HG03064 (cell line): ENCODE measurements at regions not wholly inside any gene's neighbourhood (a gene's known extent, or its start where the extent isn't known, plus 50 kb on each side); places are given as distances from the start of the nearest gene placed in this dataset.

Source experiments
- ATAC-seq: cut with Tn5 transposase; IDR thresholded peaks from one replicate; pipeline ENCODE4 v1.9.1; 2021; ENCODE audit warnings: low read depth; ENCODE audit not compliant: unreplicated experiment

- no peak for ATAC-seq
Measured at GRCh38 chr12:127411166-127411915, 855.6 kb upstream of the TMEM132C start.

GRCh38 chr12:127411981-127412380 is 855.0 kb upstream of the TMEM132C start:
- no peak for ATAC-seq

- no peak for ATAC-seq
Measured at GRCh38 chr12:127412866-127413265, 854.1 kb upstream of the TMEM132C start.

DNA sequence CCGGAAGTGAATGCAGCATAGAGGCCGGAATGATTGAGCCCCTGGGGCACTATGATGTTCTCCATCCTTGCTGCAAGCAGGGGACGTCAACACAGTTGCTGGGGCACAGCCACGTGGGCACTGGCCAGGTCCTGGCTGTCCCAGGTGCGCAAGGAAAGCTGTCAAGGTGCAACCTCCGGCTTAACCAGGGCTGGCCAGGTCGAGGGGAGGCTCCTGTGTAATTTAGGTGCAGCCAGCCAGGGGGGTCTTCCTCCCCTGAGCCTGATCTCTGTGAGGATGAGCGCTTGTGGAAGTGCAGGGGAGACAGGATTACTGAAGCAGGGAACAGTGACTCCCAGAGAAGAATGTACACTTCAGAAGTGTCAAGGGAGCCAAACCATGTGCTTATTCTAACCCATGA is 852.8 kb upstream of the TMEM132C start:
- ATAC-seq, result no peak

DNA sequence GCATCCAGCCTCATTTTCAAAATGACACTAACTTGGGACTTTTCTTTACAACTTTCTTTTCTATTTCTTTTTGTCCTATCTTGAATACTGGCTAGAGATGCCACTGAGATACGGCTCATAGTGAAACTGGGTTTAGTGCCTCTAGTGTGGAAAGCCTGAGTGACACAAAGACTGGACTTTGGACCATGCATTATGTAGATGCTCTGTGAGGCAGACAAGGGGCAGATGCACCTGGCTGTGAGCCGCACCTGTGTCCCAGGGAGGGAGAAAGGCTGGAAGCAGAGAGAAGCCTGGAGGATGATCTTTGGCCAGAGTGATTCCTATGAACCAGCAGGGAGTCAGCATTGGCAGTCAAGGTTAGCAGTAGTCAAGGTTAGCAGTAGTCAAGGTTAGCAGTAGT is 852.3 kb upstream of the TMEM132C start:
- ATAC-seq, result no peak

- no peak for ATAC-seq
Measured at GRCh38 chr12:127416796-127417195, 850.2 kb upstream of the TMEM132C start.

DNA sequence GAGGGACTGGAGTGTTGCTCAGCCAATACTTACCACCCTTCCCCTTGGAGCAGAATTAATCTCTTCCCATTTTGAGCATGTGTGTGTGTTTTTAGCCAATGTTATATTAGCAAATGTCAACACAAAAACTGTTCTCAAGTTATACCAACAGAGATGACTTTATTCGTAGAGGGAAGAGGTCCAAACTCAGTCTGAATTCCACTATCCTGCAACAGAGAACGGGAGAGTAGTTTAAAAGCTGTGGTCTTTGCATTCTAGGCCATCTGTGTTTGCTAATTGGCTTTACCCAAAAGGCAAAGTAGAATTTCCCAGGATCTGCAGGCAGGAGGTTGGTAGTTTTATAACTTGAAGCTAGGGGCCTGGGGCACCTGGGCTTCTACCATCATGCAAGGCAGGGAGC is 847.9 kb upstream of the TMEM132C start:
- no peak for ATAC-seq

DNA sequence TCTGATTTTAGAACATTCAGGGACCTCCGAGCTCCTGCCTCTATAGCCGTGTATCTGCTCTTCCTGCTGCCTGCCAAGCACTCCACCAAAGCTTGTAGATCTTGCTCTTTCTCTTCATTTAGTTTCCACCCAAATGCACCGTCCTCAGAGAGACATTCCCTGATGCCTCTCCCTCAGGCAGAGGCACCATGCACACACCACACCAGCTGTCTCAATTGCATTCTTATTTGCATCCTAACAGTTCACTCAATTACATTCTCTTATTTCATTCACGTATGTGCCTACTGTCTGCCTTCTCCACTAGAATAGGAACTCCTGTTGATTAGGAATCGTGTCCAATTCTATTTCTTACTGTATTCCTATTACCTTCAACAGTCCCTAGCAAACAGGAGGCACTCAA is 845.4 kb upstream of the TMEM132C start:
- no peak for ATAC-seq

DNA sequence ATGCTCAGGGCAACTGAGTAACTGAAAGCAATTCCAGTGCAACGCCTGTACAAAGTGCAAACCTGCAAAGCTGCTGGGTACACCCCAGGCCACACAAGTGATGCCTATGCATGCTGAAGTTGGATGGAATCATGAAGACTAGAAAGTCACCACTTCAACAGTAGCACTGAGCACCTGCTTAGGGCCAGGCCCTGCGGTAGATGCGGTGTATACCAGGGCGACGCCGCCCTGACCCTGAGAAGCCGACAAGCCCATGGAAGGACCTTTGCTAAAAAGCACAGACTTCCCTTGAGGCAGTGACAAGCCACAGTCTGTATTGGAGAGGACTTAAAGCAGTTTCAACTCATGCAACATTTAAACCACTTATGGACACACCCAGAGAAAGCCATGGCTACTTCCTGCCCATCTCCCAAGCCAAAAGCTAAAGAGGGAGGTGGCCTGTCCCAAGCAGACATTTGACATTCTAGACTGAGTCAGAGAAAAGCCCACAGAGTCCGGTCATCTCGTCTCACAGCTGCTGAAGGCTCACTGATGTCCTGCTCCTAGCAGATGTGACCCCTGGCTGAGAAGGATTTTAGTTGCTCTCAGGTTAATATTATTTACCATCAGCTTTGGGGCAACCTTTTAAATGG is 843.9 kb upstream of the TMEM132C start:
- no peak for ATAC-seq

DNA sequence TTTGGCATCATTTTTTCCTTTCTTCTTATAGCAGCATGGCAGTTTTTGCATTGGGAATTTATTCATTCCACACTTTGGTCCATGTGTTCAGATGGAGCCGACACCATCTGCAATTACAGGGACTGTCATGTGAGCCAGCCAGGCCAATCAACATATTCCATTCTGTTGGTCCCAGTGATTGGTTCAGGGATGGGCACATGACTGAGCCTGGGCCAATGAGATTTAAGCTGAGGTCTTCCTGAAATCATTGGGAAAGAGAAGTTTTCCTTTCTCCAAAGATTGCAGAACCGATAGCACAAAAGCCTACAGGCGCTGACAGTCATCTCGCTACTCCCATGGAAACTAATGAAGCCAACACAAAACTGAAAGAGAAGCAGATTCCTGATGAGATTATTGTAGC is 841.5 kb upstream of the TMEM132C start:
- no peak for ATAC-seq

GRCh38 chr12:127428420-127428819 is 838.5 kb upstream of the TMEM132C start:
- no peak for ATAC-seq

DNA sequence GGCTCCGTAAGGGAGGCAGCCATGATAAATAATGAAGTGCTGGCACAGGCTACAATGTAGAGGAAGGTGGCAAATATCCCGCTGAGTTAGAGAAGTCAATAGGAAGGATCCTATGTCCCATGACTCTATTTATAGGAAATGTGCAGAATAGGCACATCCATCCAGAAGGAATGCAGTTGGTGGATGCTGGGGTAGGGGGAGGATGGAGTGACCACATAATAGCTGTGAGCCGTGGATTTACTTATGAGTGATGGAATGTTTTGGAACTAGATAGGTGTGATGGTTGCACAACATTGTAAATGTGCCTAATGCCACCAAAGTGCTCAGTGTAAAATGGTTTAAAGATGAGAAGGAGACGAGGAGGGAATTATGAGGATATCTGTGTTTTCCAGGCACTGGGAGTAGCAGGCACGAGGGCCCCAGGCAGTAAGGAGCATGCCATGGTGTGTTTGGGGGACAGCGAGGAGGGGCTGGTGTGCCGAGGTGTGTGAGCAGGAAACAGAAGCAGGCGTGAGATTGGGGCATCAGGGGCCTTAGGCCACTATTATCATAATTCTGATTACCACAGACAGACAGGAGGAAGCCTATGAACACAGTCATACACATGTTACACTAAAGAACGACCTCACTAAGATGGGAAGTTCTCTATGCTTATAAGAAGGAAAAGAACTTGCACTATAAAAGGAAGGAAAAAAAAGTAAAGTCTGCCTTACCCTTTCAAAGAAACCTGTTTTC is 837.3 kb upstream of the TMEM132C start:
- no peak for ATAC-seq

DNA sequence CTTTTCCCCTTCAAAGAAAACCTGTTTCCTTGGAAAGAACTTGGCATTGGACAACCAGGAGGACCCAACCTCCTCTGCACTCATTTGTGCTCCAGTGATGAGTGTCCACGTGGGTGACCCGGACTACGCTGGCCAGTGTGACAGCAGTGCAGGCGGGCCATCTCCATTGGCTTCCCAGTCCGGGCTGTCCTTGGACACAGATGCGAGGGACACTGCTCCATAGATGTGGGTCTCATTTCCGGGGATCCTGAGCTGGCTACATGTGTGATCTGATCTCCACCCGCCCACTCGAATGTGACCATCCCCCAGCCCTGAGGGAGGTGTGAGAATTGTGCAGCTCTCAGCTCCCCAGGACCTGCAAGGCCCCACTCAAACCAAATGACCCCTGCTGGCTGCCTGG is 836.6 kb upstream of the TMEM132C start:
- no peak for ATAC-seq

DNA sequence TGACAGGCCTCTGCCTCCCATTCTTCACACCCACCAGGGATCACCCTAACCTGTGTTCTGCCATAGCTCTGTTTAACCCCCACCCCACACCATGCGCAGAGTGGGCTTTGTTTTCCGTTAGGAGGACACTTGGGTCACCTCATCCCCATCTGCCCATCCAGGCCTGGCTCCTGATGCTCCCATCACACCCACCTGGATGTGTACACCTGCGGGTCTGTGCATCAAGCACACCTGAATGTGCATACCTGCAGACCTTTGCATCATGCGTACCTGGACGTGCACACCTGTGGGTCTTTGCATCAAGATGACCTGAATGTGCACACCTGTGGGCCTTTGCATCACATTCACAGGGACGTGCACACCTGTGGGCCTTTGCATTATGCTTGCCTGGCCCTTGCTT is 835.8 kb upstream of the TMEM132C start:
- no peak for ATAC-seq

DNA sequence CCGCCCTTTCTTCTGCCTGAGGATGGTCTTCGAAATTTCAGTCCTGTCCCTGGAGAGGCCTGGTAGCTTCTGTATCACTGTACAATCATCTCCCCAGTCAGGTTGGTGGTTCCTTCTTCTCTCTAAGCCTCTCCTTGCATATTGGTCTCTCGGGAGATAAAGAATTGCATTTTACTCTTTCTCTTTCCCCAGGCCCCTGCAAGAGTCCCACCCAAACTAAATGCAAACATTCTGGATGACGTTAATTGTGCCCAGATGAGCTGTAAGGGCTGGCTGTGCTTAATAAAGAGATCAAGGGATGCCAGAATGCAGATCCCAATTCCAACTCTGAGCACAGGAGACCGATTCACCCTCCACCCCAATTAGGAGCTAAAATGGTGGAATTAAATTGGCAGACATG is 835.4 kb upstream of the TMEM132C start:
- no peak for ATAC-seq

DNA sequence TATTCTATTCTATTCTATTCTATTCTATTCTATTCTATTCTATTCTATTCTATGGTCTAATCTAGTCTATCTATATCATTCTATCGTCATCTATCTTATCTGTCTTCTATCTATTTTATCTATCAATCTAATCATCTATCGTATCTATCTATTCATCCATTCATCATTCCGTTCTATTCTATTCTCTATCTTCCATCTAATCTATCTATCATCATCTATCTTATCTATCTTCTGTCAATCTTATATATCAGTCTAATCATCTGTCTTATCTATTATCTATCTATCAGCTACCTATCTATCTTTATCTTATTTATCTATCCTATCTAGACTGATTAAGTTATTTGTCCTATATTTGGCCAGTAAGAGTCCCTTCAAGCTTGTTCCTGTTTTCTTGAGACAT is 831.5 kb upstream of the TMEM132C start:
- no peak for ATAC-seq

GRCh38 chr12:127438512-127439244 is 828.3 kb upstream of the TMEM132C start:
- ATAC-seq, result no peak

- no peak for ATAC-seq
Measured at GRCh38 chr12:127445581-127446139, 821.3 kb upstream of the TMEM132C start.

- no peak for ATAC-seq
Measured at GRCh38 chr12:127448906-127449305, 818.1 kb upstream of the TMEM132C start.

DNA sequence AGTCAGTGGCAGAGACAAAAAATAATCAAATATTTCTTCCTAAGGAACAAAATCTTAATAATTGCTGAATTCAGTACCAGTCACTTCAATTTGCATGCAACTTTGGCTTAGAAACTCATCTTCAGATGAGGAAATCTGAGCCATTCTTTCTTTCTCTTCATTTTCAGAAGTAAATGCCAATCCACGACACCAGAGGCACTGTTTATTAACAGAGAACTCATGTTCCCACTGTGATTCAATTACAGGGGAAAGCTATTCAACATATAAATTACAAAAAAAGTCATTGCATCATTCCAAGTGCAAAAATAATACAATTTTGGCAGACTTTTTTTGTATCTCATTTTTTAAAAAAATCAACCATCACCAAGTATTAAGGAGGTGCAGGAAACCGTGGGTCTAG is 816.1 kb upstream of the TMEM132C start:
- no peak for ATAC-seq
